CD14-positive monocyte (primary cell): ENCODE measurements at regions not wholly inside any gene's neighbourhood (a gene's known extent, or its start where the extent isn't known, plus 50 kb on each side); places are given as distances from the start of the nearest gene placed in this dataset.

Experiments used
- DNase-seq, 3 donors: peaks; one replicate each; pipeline ENCODE4 v3.0.0-alpha.2; 2011 to 2022
- H2AFZ ChIP-seq: 2 replicates; pipeline ENCODE4 v1.6.0; 2012; ENCODE audit warnings: mild to moderate bottlenecking, low read depth, low read length, inconsistent platforms; ENCODE audit not compliant: insufficient read depth, poor library complexity, severe bottlenecking
- H3K27ac ChIP-seq, 2 donors: 1 replicate in 1 of 2; 2 replicates in 1 of 2; pipeline ENCODE4 v1.5.1; 2012 to 2013; ENCODE audit warnings: low read length in 2 of 2, control low read depth in 1 of 2, inconsistent platforms in 1 of 2, low read depth in 1 of 2, mild to moderate bottlenecking in 1 of 2
- H3K27me3 ChIP-seq, 2 donors: one replicate each; pipeline versions ENCODE4 v1.6.0 to v1.6.1; 2011 to 2013; ENCODE audit warnings: low read length in 2 of 2; ENCODE audit not compliant: control insufficient read depth in 2 of 2, insufficient read depth in 2 of 2
- H3K36me3 ChIP-seq, 2 donors: replicated peaks in 1 of 2; 1 replicate in 1 of 2; 2 replicates in 1 of 2; pipeline versions ENCODE4 v1.5.1 to v1.6.1; 2012 to 2013; ENCODE audit warnings: low read length in 2 of 2, control low read depth in 1 of 2, inconsistent platforms in 1 of 2, mild to moderate bottlenecking in 1 of 2; ENCODE audit not compliant: insufficient read depth in 2 of 2, control insufficient read depth in 1 of 2
- H3K4me1 ChIP-seq, 2 donors: 1 replicate in 1 of 2; 2 replicates in 1 of 2; pipeline versions ENCODE4 v1.5.1 to v1.6.1; 2012 to 2013; ENCODE audit warnings: low read length in 2 of 2, control low read depth in 1 of 2, inconsistent platforms in 1 of 2, mild to moderate bottlenecking in 1 of 2, moderate library complexity in 1 of 2; ENCODE audit not compliant: insufficient read depth in 2 of 2, control insufficient read depth in 1 of 2
- H3K4me2 ChIP-seq: replicated peaks from 2 replicates; pipeline ENCODE3; 2012; ENCODE audit warnings: low read length, moderate library complexity, mild to moderate bottlenecking; ENCODE audit not compliant: poor library complexity, severe bottlenecking; ENCODE audit errors: extremely low read depth
- H3K4me3 ChIP-seq, 3 experiments: fragments of 200-600 bp in 1 of 3; sonication (generic) in 1 of 3; replicated peaks in 1 of 3; 1 replicate in 2 of 3; 2 replicates in 1 of 3; pipeline ENCODE4 v1.5.1; 2011 to 2013; ENCODE audit warnings: low read length in 3 of 3, mild to moderate bottlenecking in 3 of 3, control low read depth in 2 of 3, low read depth in 2 of 3, inconsistent platforms in 1 of 3, moderate library complexity in 1 of 3
- H3K79me2 ChIP-seq: 2 replicates; pipeline ENCODE4 v1.6.0; 2012; ENCODE audit warnings: mild to moderate bottlenecking, control low read depth, inconsistent platforms, low read length, moderate library complexity; ENCODE audit not compliant: insufficient read depth
- H3K9ac ChIP-seq: 2 replicates; pipeline ENCODE4 v1.6.0; 2017; ENCODE audit warnings: low read length, mild to moderate bottlenecking; ENCODE audit not compliant: insufficient read depth, poor library complexity, severe bottlenecking
- H3K9me3 ChIP-seq, 2 donors: replicated peaks in 1 of 2; 1 replicate in 1 of 2; 2 replicates in 1 of 2; pipeline versions ENCODE4 v1.5.1 to v1.6.1; 2012 to 2013; ENCODE audit warnings: low read length in 2 of 2, control low read depth in 1 of 2; ENCODE audit not compliant: control insufficient read depth in 1 of 2, insufficient read depth in 1 of 2
- H4K20me1 ChIP-seq: 2 replicates; pipeline ENCODE4 v1.6.0; 2012; ENCODE audit warnings: mild to moderate bottlenecking, low read length, control low read depth, moderate library complexity; ENCODE audit not compliant: insufficient read depth
- H3K27ac Mint-ChIP-seq, 7 donors: one replicate each; pipeline ENCODE4 v1.8.0; 2020; ENCODE audit warnings: mild to moderate bottlenecking in 7 of 7, mixed read lengths in 7 of 7, moderate library complexity in 6 of 7, inconsistent platforms in 2 of 7
- H3K27me3 Mint-ChIP-seq, 3 donors: one replicate each; pipeline ENCODE4 v1.8.0; 2021 to 2022; ENCODE audit warnings: low read depth in 3 of 3, mild to moderate bottlenecking in 3 of 3, mixed read lengths in 3 of 3, moderate library complexity in 3 of 3, inconsistent platforms in 1 of 3
- H3K36me3 Mint-ChIP-seq, 2 donors: one replicate each; pipeline ENCODE4 v1.8.0; 2020; ENCODE audit warnings: mixed read lengths in 2 of 2, inconsistent platforms in 1 of 2, mild to moderate bottlenecking in 1 of 2
- H3K4me1 Mint-ChIP-seq: one replicate; pipeline ENCODE4 v1.8.0; 2020; ENCODE audit warnings: mild to moderate bottlenecking, mixed read lengths
- H3K4me3 Mint-ChIP-seq, 2 donors: one replicate each; pipeline ENCODE4 v1.8.0; 2020; ENCODE audit warnings: mild to moderate bottlenecking in 2 of 2, mixed read lengths in 2 of 2, moderate library complexity in 1 of 2
- H3K9me3 Mint-ChIP-seq, 7 donors: one replicate each; pipeline ENCODE4 v1.8.0; 2020 to 2022; ENCODE audit warnings: mixed read lengths in 7 of 7, mild to moderate bottlenecking in 6 of 7, moderate library complexity in 6 of 7, inconsistent platforms in 2 of 7
- CTCF ChIP-seq: fragments of 200-600 bp; IDR thresholded peaks from one replicate; pipeline ENCODE4 v1.8.0; 2022; ENCODE audit warnings: antibody characterized with exemption, mild to moderate bottlenecking
- WGBS: methylation state at CpG from one replicate; pipeline ENCODE4 v1.1.5; 2013; ENCODE audit warnings: missing lambda C conversion rate; ENCODE audit not compliant: insufficient coverage; 5-methylcytosine and 5-hydroxymethylcytosine counted together
- intact Hi-C, 2 donors: fragments of 100-400 bp; cut with micrococcal nuclease; formaldehyde crosslinking; loops; one replicate each; pipeline versions ENCODE4 v1.15.0 to v1.15.1; 2023

GRCh38 chr19:29105629-29106292, 107.2 kb downstream of the UQCRFS1 start:
- no peak for TF ChIP-seq CTCF
- no peak for DNase-seq
- Histone ChIP-seq H3K9ac (no peak overlapping the region), H3K9me3 (peaks cover 24 to 33% of the 10 kb centered on the region in 2 donors), H2AFZ (no peak overlapping the region), H3K36me3 (no peaks in the 10 kb centered on the region), H3K27ac (no peak overlapping the region), H3K27me3 (no peaks in the 10 kb centered on the region), H3K4me3 (no peak overlapping the region), H3K79me2 (no peaks in the 10 kb centered on the region), H3K4me1 (no peaks in the 10 kb centered on the region), H4K20me1 (no peaks in the 10 kb centered on the region), H3K4me2 (no peak overlapping the region)
- intact Hi-C loops, result no loop called here
- H3K9me3 Mint-ChIP-seq, result peaks cover 10 to 32% (median 22%) of the 10 kb centered on the region in 7 donors
- H3K36me3 Mint-ChIP-seq, result no peaks in the 10 kb centered on the region
- no peak overlapping the region for H3K27ac Mint-ChIP-seq
- 62% methylated on average over 4 of the region's 11 CpGs for WGBS
- H3K4me1 Mint-ChIP-seq, result no peaks in the 10 kb centered on the region
- H3K27me3 Mint-ChIP-seq, result no peaks in the 10 kb centered on the region
- H3K4me3 Mint-ChIP-seq, result no peak overlapping the region

- H3K79me2 ChIP-seq, result no peaks in the 10 kb centered on the region
- H3K4me1 ChIP-seq, result no peaks in the 10 kb centered on the region
- H3K4me3 Mint-ChIP-seq, result no peak overlapping the region
- no peak overlapping the region for H3K27ac ChIP-seq
- WGBS, result 93% methylated on average over 6 of the region's 10 CpGs
- intact Hi-C loops, result no loop called here
- H3K27ac Mint-ChIP-seq, result no peak overlapping the region
- H3K9me3 ChIP-seq, result peaks cover 24 to 40% of the 10 kb centered on the region in 2 donors
- no peak for DNase-seq
- no peaks in the 10 kb centered on the region for H4K20me1 ChIP-seq
- no peaks in the 10 kb centered on the region for H3K4me1 Mint-ChIP-seq
- TF ChIP-seq CTCF, result no peak
- H3K4me3 ChIP-seq, result no peak overlapping the region
- peaks cover 13 to 37% (median 22%) of the 10 kb centered on the region in 7 donors for H3K9me3 Mint-ChIP-seq
- no peaks in the 10 kb centered on the region for H3K27me3 ChIP-seq
- H3K36me3 ChIP-seq, result no peaks in the 10 kb centered on the region
- no peak overlapping the region for H2AFZ ChIP-seq
- no peak overlapping the region for H3K4me2 ChIP-seq
- no peak overlapping the region for H3K9ac ChIP-seq
- peaks cover 0 to 2% (median 0%) of the 10 kb centered on the region in 3 donors for H3K27me3 Mint-ChIP-seq
- no peaks in the 10 kb centered on the region for H3K36me3 Mint-ChIP-seq
These were observed 108.2 kb downstream of the UQCRFS1 start for GRCh38 chr19:29104605-29105241.
